GM21723 (cell line): ENCODE measurements at regions not wholly inside any gene's neighbourhood (a gene's known extent, or its start where the extent isn't known, plus 50 kb on each side); places are given as distances from the start of the nearest gene placed in this dataset.

Source experiments
- ATAC-seq: cut with Tn5 transposase; IDR thresholded peaks from one replicate; pipeline ENCODE4 v1.9.1; 2021; ENCODE audit warnings: mild to moderate bottlenecking, moderate library complexity; ENCODE audit not compliant: unreplicated experiment

GRCh38 chr3:28792604-28793003 lies 444.0 kb upstream of the AZI2 start:
- ATAC-seq: no peak

GRCh38 chr3:28799084-28799483 lies 450.5 kb upstream of the AZI2 start:
- no peak for ATAC-seq

- ATAC-seq: no peak
Measured at GRCh38 chr3:28800203-28800602, 451.6 kb upstream of the AZI2 start.

- ATAC-seq: no peak
Measured at GRCh38 chr3:28808068-28808467, 459.4 kb upstream of the AZI2 start.

- no peak for ATAC-seq
Measured at GRCh38 chr3:28816017-28816416, 464.9 kb upstream of the RBMS3 start.

- no peak for ATAC-seq
Measured at GRCh38 chr3:28824316-28824715, 456.6 kb upstream of the RBMS3 start.

- ATAC-seq: no peak
Measured at GRCh38 chr3:28826840-28827239, 454.0 kb upstream of the RBMS3 start.

GRCh38 chr3:28835249-28835648 lies 445.6 kb upstream of the RBMS3 start:
- ATAC-seq: no peak

GRCh38 chr3:28835751-28836150 lies 445.1 kb upstream of the RBMS3 start:
- ATAC-seq: no peak

GRCh38 chr3:28836199-28836598 lies 444.7 kb upstream of the RBMS3 start:
- ATAC-seq: no peak

- peak; percentile 69 for ATAC-seq
Measured at GRCh38 chr3:28840976-28841376, 439.9 kb upstream of the RBMS3 start.

GRCh38 chr3:28841441-28841840 lies 439.4 kb upstream of the RBMS3 start:
- peak; percentile 42 for ATAC-seq

- ATAC-seq: no peak
Measured at GRCh38 chr3:28844298-28845005, 436.4 kb upstream of the RBMS3 start.

- ATAC-seq: no peak
Measured at GRCh38 chr3:28845006-28845324, 435.9 kb upstream of the RBMS3 start.

GRCh38 chr3:28846971-28847478 lies 433.8 kb upstream of the RBMS3 start:
- ATAC-seq: no peak

GRCh38 chr3:28847736-28848135 lies 433.1 kb upstream of the RBMS3 start:
- no peak for ATAC-seq

GRCh38 chr3:28850186-28850585 lies 430.7 kb upstream of the RBMS3 start:
- no peak for ATAC-seq

GRCh38 chr3:28853830-28854229 lies 427.0 kb upstream of the RBMS3 start:
- no peak for ATAC-seq

- ATAC-seq: no peak
Measured at GRCh38 chr3:28856796-28857195, 424.1 kb upstream of the RBMS3 start.

GRCh38 chr3:28859897-28860296 lies 421.0 kb upstream of the RBMS3 start:
- no peak for ATAC-seq

GRCh38 chr3:28860307-28860706 lies 420.6 kb upstream of the RBMS3 start:
- ATAC-seq: no peak

- ATAC-seq: no peak
Measured at GRCh38 chr3:28863186-28863585, 417.7 kb upstream of the RBMS3 start.

GRCh38 chr3:28867836-28868235 lies 413.0 kb upstream of the RBMS3 start:
- ATAC-seq: no peak
